Epithelial cell of proximal tubule (primary cell): ENCODE measurements at regions not wholly inside any gene's neighbourhood (a gene's known extent, or its start where the extent isn't known, plus 50 kb on each side); places are given as distances from the start of the nearest gene placed in this dataset.

Experiments used
- DNase-seq: peaks from one replicate; pipeline ENCODE4 v3.0.0-alpha.2; 2011; ENCODE audit warnings: low read depth
- H3K4me3 ChIP-seq: 2 replicates; pipeline ENCODE4 v1.5.1; 2011; ENCODE audit warnings: low read depth, mild to moderate bottlenecking, low read length
- TF ChIP-seq, protein P1 (sequence below): conservative IDR thresholded peaks from 2 replicates; pipeline ENCODE4 v1.5.1; 2012; ENCODE audit warnings: low read depth, mild to moderate bottlenecking, low read length

DNA sequence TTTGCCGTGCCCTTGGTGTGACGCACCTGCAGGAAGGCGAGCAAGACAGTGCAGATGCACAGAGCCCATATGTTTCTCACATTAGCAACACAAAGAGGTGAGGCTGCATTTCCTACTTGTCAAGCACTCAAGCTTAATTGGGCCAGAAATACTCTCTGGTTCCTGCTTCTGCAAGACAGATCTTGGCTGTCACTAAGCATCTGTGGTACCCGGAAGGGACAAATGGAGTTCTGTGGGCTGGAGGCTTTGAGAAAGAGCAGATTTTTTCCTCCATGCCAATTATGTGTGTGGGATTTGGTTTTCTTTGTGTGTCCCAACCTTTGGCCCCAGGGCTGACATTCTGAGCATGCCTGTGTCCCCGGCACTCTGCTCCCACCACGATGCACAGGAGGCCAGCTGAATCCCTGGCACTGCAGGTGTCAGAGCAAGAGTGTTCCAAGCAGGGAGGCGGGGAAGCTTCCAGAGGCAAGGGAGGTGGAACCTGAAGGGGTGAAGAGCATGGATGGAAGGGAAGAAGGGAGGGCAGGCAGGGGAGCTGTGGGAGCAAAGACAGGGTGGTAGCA is 52.0 kb upstream of the STUM start:
- no peak for DNase-seq
- TF ChIP-seq, protein P1, sequence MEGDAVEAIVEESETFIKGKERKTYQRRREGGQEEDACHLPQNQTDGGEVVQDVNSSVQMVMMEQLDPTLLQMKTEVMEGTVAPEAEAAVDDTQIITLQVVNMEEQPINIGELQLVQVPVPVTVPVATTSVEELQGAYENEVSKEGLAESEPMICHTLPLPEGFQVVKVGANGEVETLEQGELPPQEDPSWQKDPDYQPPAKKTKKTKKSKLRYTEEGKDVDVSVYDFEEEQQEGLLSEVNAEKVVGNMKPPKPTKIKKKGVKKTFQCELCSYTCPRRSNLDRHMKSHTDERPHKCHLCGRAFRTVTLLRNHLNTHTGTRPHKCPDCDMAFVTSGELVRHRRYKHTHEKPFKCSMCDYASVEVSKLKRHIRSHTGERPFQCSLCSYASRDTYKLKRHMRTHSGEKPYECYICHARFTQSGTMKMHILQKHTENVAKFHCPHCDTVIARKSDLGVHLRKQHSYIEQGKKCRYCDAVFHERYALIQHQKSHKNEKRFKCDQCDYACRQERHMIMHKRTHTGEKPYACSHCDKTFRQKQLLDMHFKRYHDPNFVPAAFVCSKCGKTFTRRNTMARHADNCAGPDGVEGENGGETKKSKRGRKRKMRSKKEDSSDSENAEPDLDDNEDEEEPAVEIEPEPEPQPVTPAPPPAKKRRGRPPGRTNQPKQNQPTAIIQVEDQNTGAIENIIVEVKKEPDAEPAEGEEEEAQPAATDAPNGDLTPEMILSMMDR = no peak
- no peak overlapping the region for H3K4me3 ChIP-seq

DNA sequence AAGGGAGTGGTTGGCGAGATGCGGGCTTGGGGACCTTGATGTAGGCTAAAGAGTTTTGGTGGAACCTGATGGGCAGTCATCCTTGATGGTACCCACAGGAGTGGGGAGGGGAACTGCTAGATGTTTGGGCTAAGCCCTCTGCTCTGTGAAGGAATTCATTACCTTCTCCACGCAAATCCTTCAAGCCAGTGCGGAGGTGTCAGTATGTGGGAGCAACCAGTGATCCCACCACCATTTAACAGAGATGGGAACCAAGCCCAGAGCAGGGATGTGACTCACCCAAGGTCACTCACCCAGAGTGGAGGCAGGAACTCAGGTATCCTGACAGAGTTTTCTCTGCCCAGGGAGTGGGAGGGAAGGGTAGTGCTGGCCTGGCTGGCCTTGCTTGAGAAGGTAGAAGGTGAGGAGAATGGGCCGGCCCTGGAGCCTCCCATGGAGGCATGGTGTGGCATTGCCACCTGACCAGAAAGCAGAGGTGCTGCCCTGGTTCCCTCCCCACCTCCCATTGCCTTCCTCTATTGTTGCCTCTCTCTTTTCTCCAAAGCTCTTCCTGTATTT is 51.2 kb upstream of the STUM start:
- DNase-seq = no peak
- TF ChIP-seq, protein P1 = no peak
- H3K4me3 ChIP-seq = no peak overlapping the region

DNA sequence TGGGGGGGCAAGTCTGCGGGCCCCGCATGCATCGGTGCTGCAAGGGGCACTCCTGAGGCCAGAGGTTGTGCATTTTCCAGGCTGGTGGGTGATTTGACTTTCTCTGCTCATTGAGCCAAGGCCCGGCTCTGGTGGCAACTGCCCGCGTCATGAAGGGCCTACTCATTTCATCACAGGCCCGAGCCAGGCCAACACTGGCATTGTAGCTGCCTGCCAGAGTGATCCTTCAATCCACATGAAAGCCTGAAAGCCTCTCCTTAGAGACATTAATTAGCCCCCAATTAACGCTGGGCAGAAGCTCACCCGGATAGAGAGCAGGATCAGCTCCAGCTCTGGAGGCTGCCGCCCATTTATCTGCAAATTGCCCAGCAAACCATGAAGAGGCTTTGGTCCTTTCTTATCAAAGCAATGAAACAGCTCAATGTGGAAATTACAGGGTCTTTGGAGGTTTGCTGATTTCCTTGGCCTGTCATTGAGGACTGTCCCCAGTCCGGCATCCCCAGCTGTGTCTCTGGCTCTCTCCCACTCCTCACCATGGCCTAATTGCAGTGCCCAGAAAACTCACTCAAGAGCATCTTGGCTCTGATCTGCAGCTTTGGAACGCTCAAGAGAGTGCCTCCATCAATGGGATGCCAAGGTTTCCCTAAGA is 50.4 kb upstream of the STUM start:
- no peak for DNase-seq

DNA sequence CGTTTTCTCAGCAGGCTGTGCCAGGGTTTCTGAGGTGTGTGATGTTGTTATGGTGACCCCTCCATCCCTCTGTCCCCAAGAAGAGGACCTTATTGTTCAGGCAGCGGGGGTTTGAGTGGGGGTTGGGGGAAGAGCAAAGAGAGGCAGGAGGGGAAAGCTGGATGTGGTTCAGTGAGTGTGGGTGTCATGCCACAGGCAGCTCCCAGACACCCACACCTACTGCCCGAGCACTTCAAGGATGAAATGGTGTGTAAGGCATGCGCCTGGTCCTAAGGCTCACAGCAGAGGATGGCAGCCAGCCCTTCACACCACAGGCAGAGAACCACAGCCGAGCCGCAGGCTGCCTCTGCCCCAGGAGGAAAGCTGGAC is 49.9 kb upstream of the STUM start:
- TF ChIP-seq, protein P1 = no peak
- no peak overlapping the region for H3K4me3 ChIP-seq
- DNase-seq = no peak

More for the DNA sequence above, 50.4 kb upstream of the STUM start:
- TF ChIP-seq, protein P1 = no peak
- H3K4me3 ChIP-seq = no peak overlapping the region
